ENCODE measurements at regions not wholly inside any gene's neighbourhood (a gene's known extent, or its start where the extent isn't known, plus 50 kb on each side); places are given as distances from the start of the nearest gene placed in this dataset.

DNA sequence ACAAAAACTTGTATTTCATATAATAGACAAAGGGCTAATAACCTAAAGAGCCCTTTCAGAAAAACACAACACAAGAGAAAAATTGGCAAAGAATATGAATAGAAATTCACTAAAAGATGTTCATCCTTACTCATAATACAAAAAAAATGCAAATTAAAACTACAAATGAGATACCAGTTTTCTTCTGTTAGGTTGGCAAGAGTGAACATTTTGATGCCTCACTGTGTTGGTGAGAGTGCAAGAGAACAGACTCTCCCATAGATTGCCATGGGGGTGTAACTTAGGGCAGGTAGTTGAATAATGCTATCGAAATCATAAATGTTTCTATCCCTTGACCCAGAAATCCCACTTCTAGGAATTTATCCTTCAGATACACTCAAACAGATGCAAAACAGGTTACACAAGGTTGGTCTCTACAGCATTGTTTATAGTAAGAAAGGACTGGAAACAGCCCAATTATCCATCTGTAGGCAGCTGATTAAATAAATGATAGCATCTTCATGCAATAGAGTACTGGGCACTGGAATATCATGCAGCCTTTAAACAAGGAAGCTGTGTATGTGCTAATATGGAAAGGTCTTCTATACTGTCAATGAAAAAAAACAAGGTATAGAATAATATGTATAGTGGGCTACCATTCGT is 146.3 kb downstream of the TLE3 start:
- Histone ChIP-seq H3K9ac (ENCODE audit: low read depth, low read length) (no peak overlapping the region), H2BK120ac (ENCODE audit: low read depth, low read length) (no peak overlapping the region), H4K20me1 (ENCODE audit: insufficient read depth, low read length) (no peaks in the 10 kb centered on the region), H3K27me3 (ENCODE audit: control insufficient read depth, insufficient read depth, low read length) (peaks cover 36% of the 10 kb centered on the region), H3K23ac (ENCODE audit: low read depth, low read length) (no peak overlapping the region), H3K18ac (ENCODE audit: low read depth, low read length) (no peak overlapping the region), H2BK15ac (ENCODE audit: low read depth, low read length) (no peak overlapping the region), H3K36me3 (ENCODE audit: control insufficient read depth, insufficient read depth, low read length) (no peaks in the 10 kb centered on the region), H3K4me3 (ENCODE audit: insufficient read depth, low read depth, low read length) (no peak overlapping the region), H3K4ac (ENCODE audit: low read depth, low read length) (no peak overlapping the region), H2BK20ac (ENCODE audit: low read depth, low read length) (no peak overlapping the region), H4K91ac (ENCODE audit: insufficient read depth, low read depth, low read length) (no peak overlapping the region), H3K4me2 (ENCODE audit: low read depth, low read length) (no peak overlapping the region), H4K5ac (ENCODE audit: low read depth, low read length) (no peak overlapping the region), H3K56ac (ENCODE audit: extremely low read depth, insufficient read depth, low read length) (no peak overlapping the region), H3K27ac (ENCODE audit: insufficient read depth, low read length) (no peak overlapping the region), H4K8ac (ENCODE audit: low read depth in 2 of 2, low read length in 2 of 2) (no peak overlapping the region), H2AK9ac (replicated peaks; ENCODE audit: low read depth, low read length, poor library complexity) (no peak overlapping the region), H3K14ac (replicated peaks; ENCODE audit: low read depth, low read length) (no peak overlapping the region), H3K4me1 (ENCODE audit: control insufficient read depth, insufficient read depth, low read length) (peaks cover 3% of the 10 kb centered on the region; the same call in 1 of the 2 replicates), H3K9me3 (ENCODE audit: control insufficient read depth, insufficient read depth, low read length) (no peaks in the 10 kb centered on the region), H2AK5ac (ENCODE audit: low read depth, low read length) (no peak overlapping the region), H2BK5ac (ENCODE audit: low read depth, low read length, poor library complexity, severe bottlenecking) (no peak overlapping the region), H3K9me1 (ENCODE audit: insufficient read depth, low read length) (no peaks in the 10 kb centered on the region), H3K79me1 (ENCODE audit: low read depth in 1 of 2, low read length in 2 of 2) (no peaks in the 10 kb centered on the region), H2AFZ (replicated peaks; ENCODE audit: low read length, poor library complexity) (no peak overlapping the region)
- in situ Hi-C loops (cut with MboI; ENCODE audit: low sequenced_read_pairs) (no loop called here), dilution Hi-C loops (cut with HindIII; ENCODE audit: low sequenced_read_pairs, unreplicated experiment) (no loop called here), intact Hi-C loops (cut with micrococcal nuclease) (no loop called here)
- BruUV-seq (replicated peaks): no TSS peak
- ChIA-PET POLR2A (ENCODE audit: unreplicated experiment) (no interaction called here), CTCF (interaction anchor here (0.7 kb wide), 1 partner anchor 486 kb away, joined by 3 read pairs; no protein-coding TSS in a partner anchor)
- no peak for TF ChIP-seq RAD21 (IDR thresholded peaks at IDR 0.05; ENCODE audit: low read length)
- no peak for TF ChIP-seq NFE2L2 (IDR thresholded peaks at IDR 0.05; ENCODE audit: low read depth, low read length)
- no CpG with 5 or more reads among the region's 2 CpGs for WGBS, 2 experiments (ENCODE audit: extremely low coverage in 2 of 2, insufficient read length in 1 of 2)
- ATAC-seq (ENCODE audit: low read depth) (no peak), DNase-seq (no peak)
